Activated T-cell treated with anti-CD3 and anti-CD28 coated beads, Interleukin-2, amount 50 U/mL, for 72 hours (primary cell): ENCODE measurements at regions not wholly inside any gene's neighbourhood (a gene's known extent, or its start where the extent isn't known, plus 50 kb on each side); places are given as distances from the start of the nearest gene placed in this dataset.
"Not testable (repeated sequence)": the region's sequence is repeated elsewhere in the genome, so short reads cannot be mapped to it uniquely, and the experiment has no call there.

Experiments
- ATAC-seq, 2 donors: fragments of 150-1000 bp; cut with Tn5 transposase; replicated peaks in 1 of 2; 2 replicates each; pipeline ENCODE4 v1.10.0; 2021; ENCODE audit warnings: moderate library complexity in 2 of 2, mild to moderate bottlenecking in 1 of 2
- DNase-seq, 2 donors: peaks; one replicate each; pipeline ENCODE4 v3.0.0; 2021 to 2022; ENCODE audit warnings: mixed read lengths in 1 of 2
- H3K27ac Mint-ChIP-seq: one replicate; pipeline ENCODE4 v1.8.0; 2022; ENCODE audit warnings: mild to moderate bottlenecking, moderate library complexity, mixed read lengths
- H3K27me3 Mint-ChIP-seq: one replicate; pipeline ENCODE4 v1.8.0; 2022; ENCODE audit warnings: low read depth, mixed read lengths
- H3K36me3 Mint-ChIP-seq, 2 donors: one replicate each; pipeline ENCODE4 v1.8.0; 2022; ENCODE audit warnings: mixed read lengths in 2 of 2, mild to moderate bottlenecking in 1 of 2; ENCODE audit not compliant: insufficient read depth in 2 of 2
- H3K4me1 Mint-ChIP-seq: one replicate; pipeline ENCODE4 v1.8.0; 2022; ENCODE audit warnings: low read depth, mixed read lengths
- H3K4me3 Mint-ChIP-seq, 2 donors: one replicate each; pipeline ENCODE4 v1.8.0; 2022; ENCODE audit warnings: mild to moderate bottlenecking in 2 of 2, mixed read lengths in 2 of 2, moderate library complexity in 2 of 2
- H3K9me3 Mint-ChIP-seq, 2 donors: one replicate each; pipeline ENCODE4 v1.8.0; 2022; ENCODE audit warnings: mixed read lengths in 2 of 2

GRCh38 chr2:146547236-146547635 is 1297.6 kb upstream of the ACVR2A start:
- no peaks in the 10 kb centered on the region for H3K36me3 Mint-ChIP-seq
- no peaks in the 10 kb centered on the region for H3K27me3 Mint-ChIP-seq
- no peak overlapping the region for H3K4me3 Mint-ChIP-seq
- no peak overlapping the region for H3K27ac Mint-ChIP-seq
- H3K4me1 Mint-ChIP-seq, result no peaks in the 10 kb centered on the region
- DNase-seq (no peak), ATAC-seq (no peak)
- H3K9me3 Mint-ChIP-seq, result no peaks in the 10 kb centered on the region

GRCh38 chr2:146544701-146545100 is 1300.1 kb upstream of the ACVR2A start:
- ATAC-seq (no peak), DNase-seq (no peak)
- H3K27me3 Mint-ChIP-seq, result no peaks in the 10 kb centered on the region
- no peaks in the 10 kb centered on the region for H3K4me1 Mint-ChIP-seq
- no peak overlapping the region for H3K27ac Mint-ChIP-seq
- H3K36me3 Mint-ChIP-seq, result no peaks in the 10 kb centered on the region
- no peaks in the 10 kb centered on the region for H3K9me3 Mint-ChIP-seq
- H3K4me3 Mint-ChIP-seq, result no peak overlapping the region

- DNase-seq (no peak), ATAC-seq (no peak)
- Mint-ChIP-seq H3K4me3 (no peak overlapping the region), H3K36me3 (no peaks in the 10 kb centered on the region), H3K27me3 (no peaks in the 10 kb centered on the region), H3K9me3 (peaks cover 2 to 7% of the 10 kb centered on the region in 2 donors), H3K4me1 (no peaks in the 10 kb centered on the region), H3K27ac (no peak overlapping the region)
Observed at GRCh38 chr2:146541896-146542295, 1302.9 kb upstream of the ACVR2A start.

DNA sequence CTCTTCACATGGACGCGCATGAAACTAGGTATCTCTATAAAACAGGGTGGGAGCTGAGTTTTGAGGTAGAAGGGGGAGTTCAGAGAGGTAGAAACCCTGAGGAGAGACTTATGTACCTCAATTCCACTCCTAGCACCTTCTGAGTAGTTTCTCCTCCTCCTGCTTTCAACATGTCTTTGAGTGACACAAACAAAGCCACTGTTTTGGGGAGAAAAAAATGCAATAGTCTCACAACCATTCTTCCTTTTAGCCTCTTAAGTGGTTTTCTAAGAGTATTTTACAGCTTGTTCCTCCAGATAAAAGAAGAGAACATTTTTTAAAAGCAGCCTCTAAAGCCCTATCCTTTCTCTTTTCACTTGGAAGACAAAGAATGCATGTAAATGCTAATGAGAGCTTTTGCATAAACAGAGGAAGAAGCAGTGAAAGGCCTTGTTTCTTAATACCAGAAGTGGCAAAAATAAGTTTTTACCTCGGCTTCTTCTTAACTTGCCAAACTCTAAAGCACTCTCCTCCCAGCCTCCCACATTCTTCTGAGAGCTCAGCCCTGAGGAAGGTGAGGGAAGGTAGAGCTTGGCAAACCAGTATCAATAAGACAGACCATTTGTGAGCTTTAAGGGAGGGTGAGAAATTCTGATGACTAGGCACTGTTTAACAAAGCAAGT is 1304.4 kb upstream of the ACVR2A start:
- ATAC-seq (no peak), DNase-seq (no peak)
- peaks cover 2 to 7% of the 10 kb centered on the region in 2 donors for H3K9me3 Mint-ChIP-seq
- H3K4me3 Mint-ChIP-seq, result no peak overlapping the region
- H3K36me3 Mint-ChIP-seq, result no peaks in the 10 kb centered on the region
- no peak overlapping the region for H3K27ac Mint-ChIP-seq
- H3K4me1 Mint-ChIP-seq, result no peaks in the 10 kb centered on the region
- H3K27me3 Mint-ChIP-seq, result no peaks in the 10 kb centered on the region

GRCh38 chr2:146539739-146540138 is 1305.1 kb upstream of the ACVR2A start:
- H3K27me3 Mint-ChIP-seq, DNase-seq, H3K27ac Mint-ChIP-seq, ATAC-seq, H3K4me3 Mint-ChIP-seq, H3K4me1 Mint-ChIP-seq, H3K9me3 Mint-ChIP-seq, H3K36me3 Mint-ChIP-seq: not testable (repeated sequence)

DNA sequence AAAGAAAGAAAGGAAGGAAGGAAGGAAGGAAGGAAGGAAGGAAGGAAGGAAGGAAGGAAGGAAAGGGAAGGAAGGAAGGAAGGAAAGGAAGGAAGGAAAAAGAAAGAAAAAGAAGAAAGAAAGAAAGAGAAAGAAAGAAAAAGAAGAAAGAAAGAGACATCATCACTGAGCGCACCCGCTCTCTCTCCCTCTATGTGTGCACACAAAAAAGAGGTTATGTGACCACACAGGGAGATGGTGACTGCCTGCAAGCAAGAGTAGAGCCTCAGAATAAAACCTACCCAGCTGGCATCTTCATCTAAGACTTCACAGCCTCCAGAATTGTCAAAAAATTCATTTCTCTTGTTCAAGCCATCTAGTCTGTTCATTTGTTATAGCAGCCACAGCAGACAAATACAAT is 1307.4 kb upstream of the ACVR2A start:
- Mint-ChIP-seq H3K4me1 (no peaks in the 10 kb centered on the region), H3K36me3 (no peaks in the 10 kb centered on the region), H3K27ac (no peak overlapping the region), H3K4me3 (no peak overlapping the region), H3K9me3 (peaks cover 2 to 7% of the 10 kb centered on the region in 2 donors), H3K27me3 (no peaks in the 10 kb centered on the region)
- DNase-seq (no peak), ATAC-seq (no peak)

DNA sequence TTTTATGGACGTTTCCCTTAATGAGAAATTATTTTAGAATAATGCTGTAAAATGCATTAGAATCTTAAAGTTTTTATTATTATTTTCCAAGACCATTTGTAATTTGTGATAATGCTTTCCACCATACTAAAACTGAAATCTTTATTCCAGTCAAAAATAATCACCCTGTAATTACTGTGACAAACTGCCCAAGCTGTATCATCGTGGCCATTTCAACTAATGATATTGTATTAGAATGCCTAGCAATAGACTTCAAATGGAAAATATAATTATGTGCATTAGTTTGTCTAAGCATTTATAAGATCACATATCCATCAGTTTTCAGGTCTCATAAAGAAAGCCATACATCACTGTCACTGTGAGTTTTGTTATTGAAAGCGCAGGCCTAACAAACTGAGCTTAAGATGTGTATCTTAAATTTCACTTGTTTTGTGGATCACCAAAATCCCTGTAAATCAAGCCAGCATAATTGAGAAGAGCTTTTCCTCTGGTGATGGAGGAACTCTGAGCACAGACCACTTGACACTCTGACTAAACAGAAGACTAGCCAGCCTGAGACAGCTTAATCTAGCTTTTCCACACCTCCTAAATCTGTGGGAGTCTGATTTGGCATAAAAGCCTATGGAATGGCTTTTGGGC is 1312.2 kb upstream of the ACVR2A start:
- H3K9me3 Mint-ChIP-seq, result no peaks in the 10 kb centered on the region
- no peaks in the 10 kb centered on the region for H3K4me1 Mint-ChIP-seq
- ATAC-seq, result no peak
- no peak overlapping the region for H3K4me3 Mint-ChIP-seq
- DNase-seq, result no peak
- no peaks in the 10 kb centered on the region for H3K36me3 Mint-ChIP-seq
- H3K27ac Mint-ChIP-seq, result no peak overlapping the region
- no peaks in the 10 kb centered on the region for H3K27me3 Mint-ChIP-seq

DNA sequence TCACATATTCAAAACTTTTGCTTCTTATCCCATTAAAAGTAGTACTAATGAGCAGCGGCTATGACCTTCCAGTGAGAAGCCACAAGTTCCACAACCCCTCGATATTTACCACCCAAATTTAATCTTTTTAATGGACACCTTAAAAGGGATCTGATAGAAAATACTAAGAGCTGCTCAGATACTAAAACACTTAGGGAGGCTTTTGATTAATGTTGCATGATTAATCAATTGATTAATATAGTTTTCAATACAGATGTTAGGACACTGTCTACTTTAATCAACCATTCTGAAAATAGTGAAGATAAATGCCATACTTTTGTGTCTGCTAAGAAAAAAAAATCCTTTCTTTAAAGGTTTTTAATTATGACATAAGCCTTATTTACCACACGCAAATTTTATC is 1312.8 kb upstream of the ACVR2A start:
- H3K4me1 Mint-ChIP-seq, result no peaks in the 10 kb centered on the region
- no peak overlapping the region for H3K27ac Mint-ChIP-seq
- H3K27me3 Mint-ChIP-seq, result no peaks in the 10 kb centered on the region
- H3K9me3 Mint-ChIP-seq, result no peaks in the 10 kb centered on the region
- no peaks in the 10 kb centered on the region for H3K36me3 Mint-ChIP-seq
- DNase-seq, result no peak
- H3K4me3 Mint-ChIP-seq, result no peak overlapping the region
- no peak for ATAC-seq

DNA sequence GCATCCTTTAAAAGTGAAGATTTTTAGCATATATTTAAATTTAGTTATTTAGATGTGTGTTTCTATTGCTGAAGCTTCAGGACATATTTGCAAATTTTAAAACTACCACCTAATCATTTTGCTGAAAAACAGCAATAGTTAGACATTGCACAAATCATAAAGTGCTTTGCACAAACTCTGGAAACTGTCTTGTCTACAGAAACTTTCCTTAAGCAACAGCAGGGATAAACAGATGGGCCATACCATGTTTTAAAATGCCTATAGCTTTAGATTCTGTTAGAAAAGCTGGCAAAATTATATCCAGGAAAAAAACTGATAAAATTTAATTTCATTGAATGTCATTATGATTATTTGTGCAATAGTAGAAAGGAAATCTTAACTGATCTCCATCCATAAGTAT is 1313.9 kb upstream of the ACVR2A start:
- Mint-ChIP-seq H3K36me3 (no peaks in the 10 kb centered on the region), H3K27ac (no peak overlapping the region), H3K4me1 (no peaks in the 10 kb centered on the region), H3K4me3 (no peak overlapping the region), H3K9me3 (no peaks in the 10 kb centered on the region), H3K27me3 (no peaks in the 10 kb centered on the region)
- ATAC-seq (no peak), DNase-seq (no peak)

- DNase-seq (no peak), ATAC-seq (no peak)
- no peaks in the 10 kb centered on the region for H3K27me3 Mint-ChIP-seq
- H3K36me3 Mint-ChIP-seq, result no peaks in the 10 kb centered on the region
- H3K4me3 Mint-ChIP-seq, result no peak overlapping the region
- H3K4me1 Mint-ChIP-seq, result no peaks in the 10 kb centered on the region
- H3K27ac Mint-ChIP-seq, result no peak overlapping the region
- H3K9me3 Mint-ChIP-seq, result no peaks in the 10 kb centered on the region
Observed at GRCh38 chr2:146527166-146527565, 1317.7 kb upstream of the ACVR2A start.

DNA sequence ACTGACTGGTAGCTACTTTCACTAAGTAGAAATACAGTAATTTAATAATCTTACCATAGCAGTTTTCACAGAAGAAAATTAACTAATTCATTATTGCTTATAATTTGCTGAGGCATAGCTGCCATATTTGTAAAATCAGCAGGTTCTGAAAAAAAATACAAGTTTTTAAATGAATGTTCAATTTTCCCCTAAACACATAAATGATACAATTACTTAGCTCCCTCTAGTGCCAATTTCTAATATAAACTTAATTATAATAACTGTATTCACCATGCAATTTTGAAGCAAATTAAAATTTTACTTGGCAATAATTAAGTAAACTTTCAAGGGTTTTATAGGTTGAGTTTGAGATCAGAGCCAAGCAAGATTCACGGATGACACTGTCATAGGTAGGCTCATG is 1321.6 kb upstream of the ACVR2A start:
- ATAC-seq, result no peak
- Mint-ChIP-seq H3K27me3 (no peaks in the 10 kb centered on the region), H3K27ac (no peak overlapping the region)

GRCh38 chr2:146506851-146507250 is 1338.0 kb upstream of the ACVR2A start:
- Mint-ChIP-seq H3K9me3 (peaks cover 1 to 4% of the 10 kb centered on the region in 2 donors), H3K27me3 (no peaks in the 10 kb centered on the region), H3K4me1 (no peaks in the 10 kb centered on the region), H3K4me3 (no peak overlapping the region), H3K36me3 (no peaks in the 10 kb centered on the region), H3K27ac (no peak overlapping the region)
- DNase-seq, result no peak
- ATAC-seq, result no peak

More for the DNA sequence above, 1321.6 kb upstream of the ACVR2A start:
- no peak for DNase-seq
- Mint-ChIP-seq H3K4me1 (no peaks in the 10 kb centered on the region), H3K9me3 (peaks cover 0 to under 1% of the 10 kb centered on the region in 2 donors), H3K36me3 (no peaks in the 10 kb centered on the region), H3K4me3 (no peak overlapping the region)

- Mint-ChIP-seq H3K4me3 (no peak overlapping the region), H3K9me3 (peaks cover 1 to 4% of the 10 kb centered on the region in 2 donors), H3K27me3 (no peaks in the 10 kb centered on the region), H3K4me1 (no peaks in the 10 kb centered on the region), H3K27ac (no peak overlapping the region), H3K36me3 (no peaks in the 10 kb centered on the region)
- ATAC-seq, result no peak
- no peak for DNase-seq
Observed at GRCh38 chr2:146503366-146503765, 1341.5 kb upstream of the ACVR2A start.

- Mint-ChIP-seq H3K27me3 (no peaks in the 10 kb centered on the region), H3K9me3 (peaks cover 4 to 7% of the 10 kb centered on the region in 2 donors), H3K36me3 (peaks cover 0 to 2% of the 10 kb centered on the region in 2 donors), H3K4me3 (no peak overlapping the region), H3K27ac (no peak overlapping the region), H3K4me1 (no peaks in the 10 kb centered on the region)
- DNase-seq (no peak), ATAC-seq (no peak)
Observed at GRCh38 chr2:146496248-146496647, 1348.6 kb upstream of the ACVR2A start.
